ENCODE measurements at regions not wholly inside any gene's neighbourhood (a gene's known extent, or its start where the extent isn't known, plus 50 kb on each side); places are given as distances from the start of the nearest gene placed in this dataset.

GRCh38 chr1:115224636-115225035 lies 113.4 kb downstream of the NGF start:
- no peak for TF ChIP-seq CTCF (conservative IDR thresholded peaks at IDR 0.05; ENCODE audit: low read depth, low read length)
- no peak overlapping the region for H3K4me3 ChIP-seq (ENCODE audit: low read depth, low read length)
- no peak for DNase-seq (ENCODE audit: low read depth)

- TF ChIP-seq CTCF (conservative IDR thresholded peaks at IDR 0.05; ENCODE audit: low read depth, low read length), result no peak
- no peak overlapping the region for H3K4me3 ChIP-seq (ENCODE audit: low read depth, low read length)
- DNase-seq (ENCODE audit: low read depth), result peak; percentile 37
Measured at GRCh38 chr1:115222616-115223402, 115.2 kb downstream of the NGF start.

- no peak overlapping the region for H3K4me3 ChIP-seq (ENCODE audit: low read depth, low read length)
- no peak for DNase-seq (ENCODE audit: low read depth)
- TF ChIP-seq CTCF (conservative IDR thresholded peaks at IDR 0.05; ENCODE audit: low read depth, low read length), result no peak
Measured at GRCh38 chr1:115220340-115221270, 117.4 kb downstream of the NGF start.

GRCh38 chr1:115219927-115220326 lies 118.1 kb downstream of the NGF start:
- DNase-seq (ENCODE audit: low read depth), result no peak
- no peak for TF ChIP-seq CTCF (conservative IDR thresholded peaks at IDR 0.05; ENCODE audit: low read depth, low read length)
- H3K4me3 ChIP-seq (ENCODE audit: low read depth, low read length), result no peak overlapping the region

GRCh38 chr1:115218699-115219098 lies 119.3 kb downstream of the NGF start:
- DNase-seq (ENCODE audit: low read depth), result no peak
- no peak overlapping the region for H3K4me3 ChIP-seq (ENCODE audit: low read depth, low read length)
- TF ChIP-seq CTCF (conservative IDR thresholded peaks at IDR 0.05; ENCODE audit: low read depth, low read length), result no peak

- TF ChIP-seq CTCF (conservative IDR thresholded peaks at IDR 0.05; ENCODE audit: low read depth, low read length), result no peak
- DNase-seq (ENCODE audit: low read depth), result no peak
- no peak overlapping the region for H3K4me3 ChIP-seq (ENCODE audit: low read depth, low read length)
Measured at GRCh38 chr1:115218034-115218405, 120.0 kb downstream of the NGF start.

All from epithelial cell of proximal tubule (primary cell).